DND-41 (cell line): ENCODE measurements at regions not wholly inside any gene's neighbourhood (a gene's known extent, or its start where the extent isn't known, plus 50 kb on each side); places are given as distances from the start of the nearest gene placed in this dataset.

ENCODE experiments used
- ATAC-seq: fragments of 200-7000 bp; cut with Tn5 transposase; 3 replicates; pipeline ENCODE4 v1.9.1; 2021; ENCODE audit warnings: low read depth; ENCODE audit not compliant: insufficient read depth
- DNase-seq: peaks from one replicate; pipeline ENCODE4 v3.0.0-alpha.2; 2020
- H2AFZ ChIP-seq: 2 replicates; pipeline ENCODE4 v1.6.0; 2012; ENCODE audit warnings: low read depth, low read length
- H3K27ac ChIP-seq: 2 replicates; pipeline ENCODE4 v1.5.1; 2012; ENCODE audit warnings: low read length, inconsistent platforms
- H3K27me3 ChIP-seq: fragments of 200-600 bp; sonication (generic); 2 replicates; pipeline ENCODE4 v1.6.0; 2012; ENCODE audit warnings: low read length, mild to moderate bottlenecking, inconsistent platforms; ENCODE audit not compliant: insufficient read depth, poor library complexity
- H3K36me3 ChIP-seq: 2 replicates; pipeline ENCODE4 v1.5.1; 2012; ENCODE audit warnings: low read length, inconsistent platforms; ENCODE audit not compliant: insufficient read depth
- H3K4me1 ChIP-seq: 2 replicates; pipeline ENCODE4 v1.5.1; 2012; ENCODE audit warnings: mild to moderate bottlenecking, low read length; ENCODE audit not compliant: insufficient read depth
- H3K4me2 ChIP-seq: 2 replicates; pipeline ENCODE4 v1.6.0; 2012; ENCODE audit warnings: mild to moderate bottlenecking, moderate library complexity, low read length, inconsistent platforms; ENCODE audit not compliant: insufficient read depth
- H3K4me3 ChIP-seq, 2 experiments: fragments of 200-600 bp in 1 of 2; shearing (Covaris generic) in 1 of 2; 2 replicates each; pipeline ENCODE4 v1.5.1; 2012 to 2016; ENCODE audit warnings: inconsistent platforms in 2 of 2, low read length in 2 of 2, mild to moderate bottlenecking in 2 of 2, low read depth in 1 of 2, moderate library complexity in 1 of 2
- H3K79me2 ChIP-seq: 2 replicates; pipeline ENCODE4 v1.6.0; 2012; ENCODE audit warnings: low read length, inconsistent platforms; ENCODE audit not compliant: insufficient read depth
- H3K9ac ChIP-seq: 2 replicates; pipeline ENCODE4 v1.6.0; 2012; ENCODE audit warnings: low read depth, mild to moderate bottlenecking, inconsistent platforms, low read length, moderate library complexity
- H3K9me3 ChIP-seq: 2 replicates; pipeline ENCODE4 v1.5.1; 2012; ENCODE audit warnings: low read length, moderate library complexity, mild to moderate bottlenecking, inconsistent platforms; ENCODE audit not compliant: insufficient read depth, severe bottlenecking
- H4K20me1 ChIP-seq: 2 replicates; pipeline ENCODE4 v1.6.0; 2012; ENCODE audit warnings: low read length; ENCODE audit not compliant: insufficient read depth
- CTCF ChIP-seq: IDR thresholded peaks from 2 replicates; pipeline ENCODE4 v1.5.1; 2012; ENCODE audit warnings: borderline replicate concordance, low read length, moderate library complexity, mild to moderate bottlenecking; ENCODE audit not compliant: poor library complexity, severe bottlenecking; ENCODE audit errors: extremely low read depth
- EZH2 ChIP-seq: IDR thresholded peaks from 3 replicates; pipeline ENCODE4 v1.6.1; 2012; ENCODE audit warnings: borderline replicate concordance, low read depth, mild to moderate bottlenecking, moderate library complexity, low read length, inconsistent platforms; ENCODE audit not compliant: severe bottlenecking

DNA sequence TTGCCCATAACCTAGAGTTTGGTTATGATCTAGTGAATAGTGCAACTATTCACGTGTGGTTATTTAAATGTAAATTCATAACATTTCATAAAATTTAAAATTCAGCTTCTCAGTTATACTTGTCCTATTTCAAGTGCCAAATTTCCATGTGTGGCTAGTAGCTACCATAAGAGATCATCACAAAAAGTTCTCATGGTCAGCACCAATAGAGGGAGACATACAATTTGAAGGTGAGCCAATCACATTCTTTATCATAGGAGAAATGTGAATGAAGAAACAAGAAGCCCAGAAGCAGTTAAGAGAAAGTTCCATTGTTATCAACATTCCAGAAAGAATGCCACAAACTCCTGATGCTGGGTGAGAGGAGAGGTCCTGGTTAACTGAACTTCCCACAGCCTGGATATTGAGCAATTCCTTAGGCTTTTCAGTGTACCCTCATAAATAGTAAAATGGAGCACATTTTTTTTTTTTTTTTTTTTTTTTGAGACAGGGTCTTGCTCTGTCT, 892.9 kb upstream of the USP15 start:
- H3K27me3 ChIP-seq, result no peaks in the 10 kb centered on the region
- no peaks in the 10 kb centered on the region for H3K4me1 ChIP-seq
- H3K27ac ChIP-seq, result no peak overlapping the region
- no peaks in the 10 kb centered on the region for H3K79me2 ChIP-seq
- no peak for DNase-seq
- H2AFZ ChIP-seq, result no peak overlapping the region
- no peaks in the 10 kb centered on the region for H3K36me3 ChIP-seq
- no peaks in the 10 kb centered on the region for H4K20me1 ChIP-seq
- H3K9me3 ChIP-seq, result no peaks in the 10 kb centered on the region
- H3K9ac ChIP-seq, result no peak overlapping the region
- ATAC-seq, result no peak
- no peak overlapping the region for H3K4me3 ChIP-seq
- H3K4me2 ChIP-seq, result no peak overlapping the region
- no peak for TF ChIP-seq CTCF
- TF ChIP-seq EZH2, result no peak

DNA sequence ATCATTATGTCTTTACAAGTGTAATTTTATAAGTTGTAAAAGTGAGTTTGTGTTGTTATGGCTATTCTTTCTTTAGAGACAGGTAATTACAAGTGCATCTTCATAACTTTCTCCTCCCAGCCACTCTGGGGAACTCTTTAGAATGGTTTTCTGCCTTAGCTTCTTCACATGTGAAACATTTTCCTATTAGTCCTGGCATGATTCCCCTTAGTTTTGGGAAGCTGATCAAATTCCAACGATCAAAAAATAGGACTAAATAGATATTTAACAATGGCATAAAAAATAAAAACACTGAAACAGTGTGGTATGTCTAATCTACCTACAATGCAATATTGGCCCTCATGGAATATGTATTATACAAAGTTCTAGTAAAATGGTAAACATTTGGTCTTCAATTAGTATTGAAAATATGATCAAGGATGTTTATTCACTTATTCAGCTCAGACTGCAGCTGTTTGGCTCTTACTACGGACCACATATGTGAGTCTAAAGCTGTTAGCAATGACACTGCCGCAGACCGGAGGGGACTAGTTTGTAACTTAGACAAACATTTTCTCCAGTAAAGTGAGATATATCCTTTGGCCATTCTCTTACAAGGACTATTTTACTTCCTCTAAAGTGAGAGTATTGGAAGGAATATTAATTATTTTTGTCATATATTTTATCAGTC, 890.8 kb upstream of the USP15 start:
- Histone ChIP-seq H3K9me3 (no peaks in the 10 kb centered on the region), H3K4me3 (no peak overlapping the region), H4K20me1 (no peaks in the 10 kb centered on the region), H3K27ac (no peak overlapping the region), H3K4me1 (no peaks in the 10 kb centered on the region), H3K79me2 (no peaks in the 10 kb centered on the region), H3K36me3 (no peaks in the 10 kb centered on the region), H2AFZ (no peak overlapping the region), H3K9ac (no peak overlapping the region), H3K4me2 (no peak overlapping the region), H3K27me3 (no peaks in the 10 kb centered on the region)
- DNase-seq (no peak), ATAC-seq (no peak)
- TF ChIP-seq EZH2 (no peak), CTCF (no peak)

- no peak for DNase-seq
- no peak for ATAC-seq
- TF ChIP-seq EZH2, result no peak
- TF ChIP-seq CTCF, result no peak
- Histone ChIP-seq H2AFZ (no peak overlapping the region), H3K27me3 (no peaks in the 10 kb centered on the region), H3K4me2 (no peak overlapping the region), H3K9me3 (no peaks in the 10 kb centered on the region), H3K36me3 (no peaks in the 10 kb centered on the region), H3K4me1 (no peaks in the 10 kb centered on the region), H3K79me2 (no peaks in the 10 kb centered on the region), H3K4me3 (no peak overlapping the region), H3K27ac (no peak overlapping the region), H3K9ac (no peak overlapping the region), H4K20me1 (no peaks in the 10 kb centered on the region)
Observed at GRCh38 chr12:61384511-61384910, 875.7 kb upstream of the USP15 start.
